NB4 (cell line): ENCODE measurements at regions not wholly inside any gene's neighbourhood (a gene's known extent, or its start where the extent isn't known, plus 50 kb on each side); places are given as distances from the start of the nearest gene placed in this dataset.
"Not testable (repeated sequence)": the region's sequence is repeated elsewhere in the genome, so short reads cannot be mapped to it uniquely, and the experiment has no call there.

ENCODE experiments used
- POLR2A ChIP-seq: IDR thresholded peaks from 2 replicates; pipeline ENCODE4 v1.6.1; 2011; ENCODE audit warnings: mild to moderate bottlenecking; ENCODE audit not compliant: insufficient read length; ENCODE audit errors: extremely low read depth
- TF ChIP-seq, protein P1 (sequence below): IDR thresholded peaks from one replicate; pipeline ENCODE4 v1.5.1; 2012; ENCODE audit warnings: low read depth, low read length
- TF ChIP-seq, protein P2 (sequence below): IDR thresholded peaks from 2 replicates; pipeline ENCODE4 v1.6.1; 2011; ENCODE audit warnings: low read depth, low read length

DNA sequence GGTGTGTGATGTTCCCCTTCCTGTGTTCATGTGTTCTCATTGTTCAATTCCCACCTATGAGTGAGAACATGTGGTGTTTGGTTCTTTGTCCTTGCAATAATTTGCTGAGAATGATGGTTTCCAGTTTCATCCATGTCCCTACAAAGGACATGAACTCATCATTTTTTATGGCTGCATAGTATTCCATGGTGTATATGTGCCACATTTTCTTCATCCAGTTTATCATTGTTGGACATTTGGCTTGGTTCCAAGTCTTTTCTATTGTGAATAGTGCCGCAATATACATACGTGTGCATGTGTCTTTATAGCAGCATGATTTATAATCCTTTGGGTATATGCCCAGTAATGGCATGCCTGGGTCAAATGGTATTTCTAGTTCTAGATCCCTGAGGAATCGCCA lies 197.5 kb downstream of the ESM1 start:
- TF ChIP-seq, protein P1, sequence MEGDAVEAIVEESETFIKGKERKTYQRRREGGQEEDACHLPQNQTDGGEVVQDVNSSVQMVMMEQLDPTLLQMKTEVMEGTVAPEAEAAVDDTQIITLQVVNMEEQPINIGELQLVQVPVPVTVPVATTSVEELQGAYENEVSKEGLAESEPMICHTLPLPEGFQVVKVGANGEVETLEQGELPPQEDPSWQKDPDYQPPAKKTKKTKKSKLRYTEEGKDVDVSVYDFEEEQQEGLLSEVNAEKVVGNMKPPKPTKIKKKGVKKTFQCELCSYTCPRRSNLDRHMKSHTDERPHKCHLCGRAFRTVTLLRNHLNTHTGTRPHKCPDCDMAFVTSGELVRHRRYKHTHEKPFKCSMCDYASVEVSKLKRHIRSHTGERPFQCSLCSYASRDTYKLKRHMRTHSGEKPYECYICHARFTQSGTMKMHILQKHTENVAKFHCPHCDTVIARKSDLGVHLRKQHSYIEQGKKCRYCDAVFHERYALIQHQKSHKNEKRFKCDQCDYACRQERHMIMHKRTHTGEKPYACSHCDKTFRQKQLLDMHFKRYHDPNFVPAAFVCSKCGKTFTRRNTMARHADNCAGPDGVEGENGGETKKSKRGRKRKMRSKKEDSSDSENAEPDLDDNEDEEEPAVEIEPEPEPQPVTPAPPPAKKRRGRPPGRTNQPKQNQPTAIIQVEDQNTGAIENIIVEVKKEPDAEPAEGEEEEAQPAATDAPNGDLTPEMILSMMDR = not testable (repeated sequence)
- TF ChIP-seq POLR2A = not testable (repeated sequence)
- TF ChIP-seq, protein P2, sequence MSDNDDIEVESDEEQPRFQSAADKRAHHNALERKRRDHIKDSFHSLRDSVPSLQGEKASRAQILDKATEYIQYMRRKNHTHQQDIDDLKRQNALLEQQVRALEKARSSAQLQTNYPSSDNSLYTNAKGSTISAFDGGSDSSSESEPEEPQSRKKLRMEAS = not testable (repeated sequence)
